ENCODE measurements at regions not wholly inside any gene's neighbourhood (a gene's known extent, or its start where the extent isn't known, plus 50 kb on each side); places are given as distances from the start of the nearest gene placed in this dataset.

DNA sequence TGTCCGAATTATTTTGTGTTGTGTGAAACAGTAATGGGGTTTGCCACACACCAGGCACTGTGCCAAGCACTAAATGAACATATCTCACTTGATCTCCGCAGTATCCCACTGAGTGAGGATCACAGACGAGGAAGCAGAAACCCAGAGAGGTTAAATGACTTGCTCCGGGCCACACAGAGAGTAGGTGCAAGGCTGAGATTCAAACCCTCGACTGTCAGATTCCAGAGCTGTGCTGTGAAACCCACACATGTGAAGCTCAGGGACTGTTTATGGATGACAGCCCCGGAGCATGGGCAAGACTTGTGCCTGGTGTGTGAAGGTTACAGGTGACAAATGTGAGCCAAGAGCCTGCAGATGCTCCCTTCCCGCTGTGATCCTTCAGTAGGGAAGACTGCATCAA lies 87.8 kb upstream of the SIRPA start:
- TF ChIP-seq, protein P1, sequence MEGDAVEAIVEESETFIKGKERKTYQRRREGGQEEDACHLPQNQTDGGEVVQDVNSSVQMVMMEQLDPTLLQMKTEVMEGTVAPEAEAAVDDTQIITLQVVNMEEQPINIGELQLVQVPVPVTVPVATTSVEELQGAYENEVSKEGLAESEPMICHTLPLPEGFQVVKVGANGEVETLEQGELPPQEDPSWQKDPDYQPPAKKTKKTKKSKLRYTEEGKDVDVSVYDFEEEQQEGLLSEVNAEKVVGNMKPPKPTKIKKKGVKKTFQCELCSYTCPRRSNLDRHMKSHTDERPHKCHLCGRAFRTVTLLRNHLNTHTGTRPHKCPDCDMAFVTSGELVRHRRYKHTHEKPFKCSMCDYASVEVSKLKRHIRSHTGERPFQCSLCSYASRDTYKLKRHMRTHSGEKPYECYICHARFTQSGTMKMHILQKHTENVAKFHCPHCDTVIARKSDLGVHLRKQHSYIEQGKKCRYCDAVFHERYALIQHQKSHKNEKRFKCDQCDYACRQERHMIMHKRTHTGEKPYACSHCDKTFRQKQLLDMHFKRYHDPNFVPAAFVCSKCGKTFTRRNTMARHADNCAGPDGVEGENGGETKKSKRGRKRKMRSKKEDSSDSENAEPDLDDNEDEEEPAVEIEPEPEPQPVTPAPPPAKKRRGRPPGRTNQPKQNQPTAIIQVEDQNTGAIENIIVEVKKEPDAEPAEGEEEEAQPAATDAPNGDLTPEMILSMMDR (IDR thresholded peaks at IDR 0.05; ENCODE audit: insufficient read depth, low read length, poor library complexity, severe bottlenecking) = no peak
- TF ChIP-seq EZH2phosphoT487 (conservative IDR thresholded peaks at IDR 0.05; ENCODE audit: low read length) = no peak
